Breast epithelium (tissue), 3 donors: ENCODE measurements at regions not wholly inside any gene's neighbourhood (a gene's known extent, or its start where the extent isn't known, plus 50 kb on each side); places are given as distances from the start of the nearest gene placed in this dataset.

ENCODE experiments used
- CTCF ChIP-seq, 3 donors: fragments of 450-650 bp; IDR thresholded peaks; one replicate each; pipeline ENCODE4 v1.5.1; 2016 to 2017; ENCODE audit warnings: antibody characterized with exemption in 3 of 3, mild to moderate bottlenecking in 3 of 3, moderate library complexity in 3 of 3
- POLR2A ChIP-seq: fragments of 450-650 bp; IDR thresholded peaks from one replicate; pipeline ENCODE4 v1.6.1; 2016; ENCODE audit warnings: antibody characterized with exemption, mild to moderate bottlenecking, moderate library complexity

GRCh38 chr15:39022532-39023305 is 458.1 kb upstream of the RASGRP1 start:
- TF ChIP-seq CTCF (IDR thresholded peaks at IDR 0.05) (no peak), POLR2A (no peak)
